ENCODE measurements at regions not wholly inside any gene's neighbourhood (a gene's known extent, or its start where the extent isn't known, plus 50 kb on each side); places are given as distances from the start of the nearest gene placed in this dataset.

- Histone ChIP-seq H3K27ac (ENCODE audit: insufficient read depth, low read length) (no peak overlapping the region), H2AFZ (ENCODE audit: low read length) (no peak overlapping the region), H3K79me2 (ENCODE audit: control insufficient read depth, insufficient read depth, low read length) (no peaks in the 10 kb centered on the region), H3K27me3 (ENCODE audit: control insufficient read depth, insufficient read depth, low read length) (peaks cover 8% of the 10 kb centered on the region), H3K4me1 (ENCODE audit: control insufficient read depth, extremely low read depth, insufficient read depth, low read length) (no peaks in the 10 kb centered on the region), H3K4me3 (replicated peaks in 1 of 4; ENCODE audit: control extremely low read depth in 1 of 4, insufficient read depth in 1 of 4, low read depth in 3 of 4, low read length in 4 of 4) (no peak overlapping the region), H4K20me1 (ENCODE audit: control insufficient read depth, extremely low read depth, insufficient read depth, low read length) (no peaks in the 10 kb centered on the region), H3K9me3 (ENCODE audit: control insufficient read depth, insufficient read depth, low read depth, low read length) (no peaks in the 10 kb centered on the region), H3K36me3 (ENCODE audit: control insufficient read depth, insufficient read depth, low read length) (no peaks in the 10 kb centered on the region), H3K9ac (ENCODE audit: insufficient read depth, low read length) (no peak overlapping the region), H3K4me2 (ENCODE audit: extremely low read depth, insufficient read depth, low read length) (no peak overlapping the region)
- TF ChIP-seq CTCF (conservative IDR thresholded peaks at IDR 0.05 in 1 of 2, IDR thresholded peaks at IDR 0.05 in 1 of 2; ENCODE audit: low read depth in 1 of 2, low read length in 2 of 2) (no peak), EZH2 (IDR thresholded peaks at IDR 0.05; ENCODE audit: low read length, missing control alignments) (no peak)
- DNase-seq (ENCODE audit: low read depth in 2 of 2), result no peak
Observed at GRCh38 chr10:78181381-78182055, 147.9 kb downstream of the RPS24 start.

GRCh38 chr10:78182841-78183240 lies 149.2 kb downstream of the RPS24 start:
- H3K27me3 ChIP-seq (ENCODE audit: control insufficient read depth, insufficient read depth, low read length), result peaks cover 5% of the 10 kb centered on the region
- no peak overlapping the region for H3K27ac ChIP-seq (ENCODE audit: insufficient read depth, low read length)
- TF ChIP-seq EZH2 (IDR thresholded peaks at IDR 0.05; ENCODE audit: low read length, missing control alignments), result no peak
- TF ChIP-seq CTCF (conservative IDR thresholded peaks at IDR 0.05 in 1 of 2, IDR thresholded peaks at IDR 0.05 in 1 of 2; ENCODE audit: low read depth in 1 of 2, low read length in 2 of 2), result no peak
- no peak overlapping the region for H3K4me2 ChIP-seq (ENCODE audit: extremely low read depth, insufficient read depth, low read length)
- no peaks in the 10 kb centered on the region for H3K79me2 ChIP-seq (ENCODE audit: control insufficient read depth, insufficient read depth, low read length)
- H3K4me3 ChIP-seq (replicated peaks in 1 of 4; ENCODE audit: control extremely low read depth in 1 of 4, insufficient read depth in 1 of 4, low read depth in 3 of 4, low read length in 4 of 4), result no peak overlapping the region
- DNase-seq (ENCODE audit: low read depth in 2 of 2), result no peak
- no peaks in the 10 kb centered on the region for H3K4me1 ChIP-seq (ENCODE audit: control insufficient read depth, extremely low read depth, insufficient read depth, low read length)
- H3K36me3 ChIP-seq (ENCODE audit: control insufficient read depth, insufficient read depth, low read length), result no peaks in the 10 kb centered on the region
- no peak overlapping the region for H3K9ac ChIP-seq (ENCODE audit: insufficient read depth, low read length)
- no peaks in the 10 kb centered on the region for H3K9me3 ChIP-seq (ENCODE audit: control insufficient read depth, insufficient read depth, low read depth, low read length)
- H2AFZ ChIP-seq (ENCODE audit: low read length), result no peak overlapping the region
- no peaks in the 10 kb centered on the region for H4K20me1 ChIP-seq (ENCODE audit: control insufficient read depth, extremely low read depth, insufficient read depth, low read length)

GRCh38 chr10:78184851-78185692 lies 151.4 kb downstream of the RPS24 start:
- TF ChIP-seq CTCF (conservative IDR thresholded peaks at IDR 0.05 in 1 of 2, IDR thresholded peaks at IDR 0.05 in 1 of 2; ENCODE audit: low read depth in 1 of 2, low read length in 2 of 2) (no peak), EZH2 (IDR thresholded peaks at IDR 0.05; ENCODE audit: low read length, missing control alignments) (no peak)
- Histone ChIP-seq H3K27ac (ENCODE audit: insufficient read depth, low read length) (no peak overlapping the region), H3K27me3 (ENCODE audit: control insufficient read depth, insufficient read depth, low read length) (peaks cover 2% of the 10 kb centered on the region), H3K4me3 (replicated peaks in 1 of 4; ENCODE audit: control extremely low read depth in 1 of 4, insufficient read depth in 1 of 4, low read depth in 3 of 4, low read length in 4 of 4) (no peak overlapping the region), H3K9ac (ENCODE audit: insufficient read depth, low read length) (no peak overlapping the region), H4K20me1 (ENCODE audit: control insufficient read depth, extremely low read depth, insufficient read depth, low read length) (no peaks in the 10 kb centered on the region), H3K79me2 (ENCODE audit: control insufficient read depth, insufficient read depth, low read length) (no peaks in the 10 kb centered on the region), H3K9me3 (ENCODE audit: control insufficient read depth, insufficient read depth, low read depth, low read length) (no peaks in the 10 kb centered on the region), H2AFZ (ENCODE audit: low read length) (no peak overlapping the region), H3K4me1 (ENCODE audit: control insufficient read depth, extremely low read depth, insufficient read depth, low read length) (no peaks in the 10 kb centered on the region), H3K4me2 (ENCODE audit: extremely low read depth, insufficient read depth, low read length) (no peak overlapping the region), H3K36me3 (ENCODE audit: control insufficient read depth, insufficient read depth, low read length) (no peaks in the 10 kb centered on the region)
- DNase-seq (ENCODE audit: low read depth in 2 of 2), result no peak
